Cardiac muscle cell (in vitro differentiated cells and primary cell): ENCODE measurements at regions not wholly inside any gene's neighbourhood (a gene's known extent, or its start where the extent isn't known, plus 50 kb on each side); places are given as distances from the start of the nearest gene placed in this dataset.

ENCODE experiments used
- DNase-seq, 2 donors: peaks; one replicate each; pipeline versions ENCODE4 v3.0.0 to v3.0.0-alpha.2; 2010 to 2017; ENCODE audit warnings: low read depth in 1 of 2, low spot score in 1 of 2
- H3K27ac ChIP-seq: fragments of 200-600 bp; sonication (generic); 2 replicates; pipeline ENCODE4 v1.5.1; 2016
- H3K27me3 ChIP-seq: fragments of 200-600 bp; sonication (generic); 2 replicates; pipeline ENCODE4 v1.6.0; 2016; ENCODE audit warnings: control low read depth
- H3K36me3 ChIP-seq: fragments of 200-600 bp; sonication (generic); 2 replicates; pipeline ENCODE4 v1.5.1; 2016; ENCODE audit warnings: control low read depth
- H3K4me1 ChIP-seq: fragments of 200-600 bp; sonication (generic); 2 replicates; pipeline ENCODE4 v1.8.1; 2017; ENCODE audit warnings: low read depth, mild to moderate bottlenecking, mixed run types
- H3K4me3 ChIP-seq: fragments of 200-600 bp; sonication (generic); 2 replicates; pipeline ENCODE4 v1.5.1; 2016; ENCODE audit warnings: mild to moderate bottlenecking
- H3K9me3 ChIP-seq: fragments of 200-600 bp; sonication (generic); 2 replicates; pipeline ENCODE4 v1.5.1; 2017; ENCODE audit warnings: low read depth, mild to moderate bottlenecking, control low read depth
- TF ChIP-seq, protein P1 (sequence below): IDR thresholded peaks from 2 replicates; pipeline ENCODE4 v1.5.1; 2012; ENCODE audit warnings: low read depth, mild to moderate bottlenecking, low read length

DNA sequence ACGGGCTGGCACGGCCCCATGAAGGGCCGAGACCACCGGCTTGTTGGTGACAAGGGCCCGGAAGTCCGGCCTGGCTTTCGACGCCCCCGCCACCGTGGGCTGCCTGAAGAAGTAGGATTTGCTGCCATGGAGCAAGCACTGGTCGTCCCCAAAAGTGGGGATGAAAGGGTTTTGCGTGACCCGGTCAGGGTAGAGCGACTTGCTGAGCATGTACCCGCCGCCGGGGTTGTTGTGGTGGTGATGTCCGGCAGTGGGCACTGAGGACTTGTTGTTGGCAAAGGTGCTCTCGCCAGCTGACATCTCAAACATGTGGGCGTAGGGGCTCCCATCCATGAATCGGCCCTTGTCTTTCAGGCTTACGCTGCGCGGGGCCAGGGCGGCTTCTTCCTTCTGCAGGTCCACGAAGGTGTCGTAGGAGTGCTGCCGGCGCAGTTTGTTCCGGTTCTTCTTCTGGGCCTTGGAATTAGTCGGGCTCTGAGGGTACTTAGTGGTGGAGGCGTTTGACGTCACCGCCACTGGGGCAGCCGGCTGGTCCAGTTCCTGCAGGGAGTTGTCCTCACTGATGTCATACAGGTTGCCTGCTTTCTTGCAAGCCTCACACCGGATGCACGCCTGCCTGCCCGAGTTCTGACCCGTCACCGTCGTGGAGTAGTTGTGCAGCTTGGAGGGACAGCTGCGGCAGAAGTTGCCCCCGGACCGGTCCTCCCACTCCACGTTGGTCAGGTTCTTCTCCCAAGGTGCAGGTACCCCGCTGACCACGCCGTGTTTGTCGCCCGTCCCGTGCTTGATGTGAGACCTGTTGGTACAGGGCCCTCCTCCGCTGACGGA, 366.6 kb downstream of the EMP1 start:
- Histone ChIP-seq H3K27me3 (no peaks in the 10 kb centered on the region), H3K36me3 (no peaks in the 10 kb centered on the region), H3K4me3 (no peak overlapping the region), H3K27ac (no peak overlapping the region), H3K9me3 (no peaks in the 10 kb centered on the region), H3K4me1 (no peaks in the 10 kb centered on the region)
- TF ChIP-seq, protein P1, sequence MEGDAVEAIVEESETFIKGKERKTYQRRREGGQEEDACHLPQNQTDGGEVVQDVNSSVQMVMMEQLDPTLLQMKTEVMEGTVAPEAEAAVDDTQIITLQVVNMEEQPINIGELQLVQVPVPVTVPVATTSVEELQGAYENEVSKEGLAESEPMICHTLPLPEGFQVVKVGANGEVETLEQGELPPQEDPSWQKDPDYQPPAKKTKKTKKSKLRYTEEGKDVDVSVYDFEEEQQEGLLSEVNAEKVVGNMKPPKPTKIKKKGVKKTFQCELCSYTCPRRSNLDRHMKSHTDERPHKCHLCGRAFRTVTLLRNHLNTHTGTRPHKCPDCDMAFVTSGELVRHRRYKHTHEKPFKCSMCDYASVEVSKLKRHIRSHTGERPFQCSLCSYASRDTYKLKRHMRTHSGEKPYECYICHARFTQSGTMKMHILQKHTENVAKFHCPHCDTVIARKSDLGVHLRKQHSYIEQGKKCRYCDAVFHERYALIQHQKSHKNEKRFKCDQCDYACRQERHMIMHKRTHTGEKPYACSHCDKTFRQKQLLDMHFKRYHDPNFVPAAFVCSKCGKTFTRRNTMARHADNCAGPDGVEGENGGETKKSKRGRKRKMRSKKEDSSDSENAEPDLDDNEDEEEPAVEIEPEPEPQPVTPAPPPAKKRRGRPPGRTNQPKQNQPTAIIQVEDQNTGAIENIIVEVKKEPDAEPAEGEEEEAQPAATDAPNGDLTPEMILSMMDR: no peak
- no peak for DNase-seq

DNA sequence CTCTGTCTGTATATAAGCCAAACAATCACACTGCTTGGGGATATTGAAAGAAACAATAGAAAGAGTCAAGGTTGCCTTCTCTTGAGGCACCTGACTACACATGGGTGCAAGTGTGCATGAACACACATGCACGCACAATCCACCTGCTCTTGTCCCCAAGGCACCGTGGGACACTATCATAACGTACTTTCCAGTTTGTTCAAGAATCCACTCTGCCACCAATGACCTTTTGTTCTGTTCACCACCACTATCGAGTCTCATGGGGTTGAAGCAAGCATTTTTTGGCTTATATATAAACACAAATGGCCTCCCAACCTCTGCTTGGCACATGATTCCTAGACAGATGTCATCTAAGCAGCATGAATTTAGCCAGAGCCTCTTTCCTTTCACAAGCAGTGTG, 365.4 kb downstream of the EMP1 start:
- Histone ChIP-seq H3K27ac (no peak overlapping the region), H3K4me1 (no peaks in the 10 kb centered on the region), H3K9me3 (no peaks in the 10 kb centered on the region), H3K36me3 (no peaks in the 10 kb centered on the region), H3K27me3 (no peaks in the 10 kb centered on the region), H3K4me3 (no peak overlapping the region)
- no peak for DNase-seq
- TF ChIP-seq, protein P1: no peak

DNA sequence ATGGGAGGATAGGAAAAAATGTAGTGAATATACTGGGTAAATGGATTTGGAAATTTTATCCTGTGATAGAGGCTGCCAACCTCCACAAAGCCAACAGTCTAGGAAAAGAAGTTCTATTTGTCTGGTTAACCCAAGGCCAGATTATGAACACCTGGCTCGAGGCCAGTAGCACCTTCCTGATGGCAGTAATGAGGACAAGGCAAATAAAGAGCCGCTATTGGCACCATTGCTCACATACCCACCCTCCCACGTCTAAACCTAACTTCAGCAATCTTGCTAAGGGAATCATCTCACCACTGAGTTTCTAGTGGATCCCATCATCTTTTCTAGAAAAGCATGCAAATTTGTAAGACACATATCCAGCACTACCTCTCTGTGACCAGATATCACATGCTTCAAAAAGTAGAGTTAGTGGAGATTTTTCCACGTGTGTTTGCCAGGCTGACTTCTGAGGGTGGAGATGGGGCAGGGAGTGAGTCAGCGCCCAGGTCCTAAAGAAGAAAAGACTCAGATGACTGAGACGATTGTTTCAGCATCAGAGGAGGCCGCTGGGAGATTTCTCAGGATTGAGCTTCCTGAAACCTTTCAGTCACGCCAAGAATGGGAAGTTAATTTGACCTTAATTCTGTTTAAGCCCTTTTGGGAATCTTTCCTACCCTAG, 362.9 kb downstream of the EMP1 start:
- Histone ChIP-seq H3K27me3 (no peaks in the 10 kb centered on the region), H3K4me3 (no peak overlapping the region), H3K27ac (no peak overlapping the region), H3K4me1 (no peaks in the 10 kb centered on the region), H3K9me3 (no peaks in the 10 kb centered on the region), H3K36me3 (no peaks in the 10 kb centered on the region)
- no peak for DNase-seq
- TF ChIP-seq, protein P1: no peak

DNA sequence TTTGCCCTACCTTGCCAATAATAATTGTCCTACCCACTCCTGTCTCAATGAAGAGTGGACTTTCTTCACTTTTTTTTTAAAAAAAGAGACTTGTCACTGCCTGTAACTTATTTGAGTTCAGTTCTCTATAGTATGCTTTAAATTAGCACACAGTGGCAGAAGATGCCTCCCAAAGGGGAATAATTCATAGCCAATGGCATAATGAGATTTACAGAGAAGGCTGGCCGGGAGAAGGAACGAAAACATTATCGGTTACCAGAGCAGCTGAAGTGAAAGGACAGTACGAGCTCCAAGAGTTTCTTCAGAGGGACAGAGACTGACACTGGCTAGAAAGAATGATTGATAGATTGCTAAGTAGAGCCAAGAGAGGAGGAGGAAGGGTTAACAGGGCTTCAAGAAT, 356.3 kb downstream of the EMP1 start:
- TF ChIP-seq, protein P1: no peak
- Histone ChIP-seq H3K9me3 (no peaks in the 10 kb centered on the region), H3K4me3 (no peak overlapping the region)

DNA sequence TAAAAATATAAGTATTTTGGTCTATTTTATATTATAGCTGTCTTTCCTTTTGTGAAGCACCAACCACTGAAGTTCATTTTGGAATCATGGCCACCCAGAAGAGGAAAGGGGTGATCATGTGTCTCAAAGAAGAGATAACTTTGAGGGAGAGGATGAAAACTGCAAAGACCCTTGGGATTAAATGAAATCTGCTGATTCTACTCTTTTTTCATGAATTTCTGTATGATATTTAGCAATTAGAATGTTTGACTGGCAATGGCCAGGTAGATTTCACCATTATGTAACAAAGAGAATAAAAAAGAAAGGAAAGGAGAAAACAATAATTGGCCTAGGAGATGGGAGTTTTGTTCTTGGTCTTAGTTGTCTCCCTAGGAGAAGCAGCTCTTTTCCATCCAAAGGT, 350.8 kb downstream of the EMP1 start:
- no peak for DNase-seq
- Histone ChIP-seq H3K4me3 (no peak overlapping the region), H3K4me1 (no peaks in the 10 kb centered on the region), H3K9me3 (no peaks in the 10 kb centered on the region), H3K27ac (no peak overlapping the region), H3K27me3 (no peaks in the 10 kb centered on the region), H3K36me3 (no peaks in the 10 kb centered on the region)
- TF ChIP-seq, protein P1: no peak

More for the DNA sequence above, 356.3 kb downstream of the EMP1 start:
- no peaks in the 10 kb centered on the region for H3K27me3 ChIP-seq
- no peaks in the 10 kb centered on the region for H3K36me3 ChIP-seq
- DNase-seq: no peak
- no peaks in the 10 kb centered on the region for H3K4me1 ChIP-seq
- H3K27ac ChIP-seq: no peak overlapping the region
